Tibial nerve (tissue), 4 donors: ENCODE measurements at regions not wholly inside any gene's neighbourhood (a gene's known extent, or its start where the extent isn't known, plus 50 kb on each side); places are given as distances from the start of the nearest gene placed in this dataset.

Experiments
- DNase-seq, 2 donors: peaks; one replicate each; pipeline ENCODE4 v3.0.0-alpha.2; 2019; ENCODE audit warnings: low spot score in 2 of 2
- H3K27ac ChIP-seq, 4 donors: fragments of 200-600 bp; sonication (generic) in 3 of 4; one replicate each; pipeline ENCODE4 v1.5.1; 2017 to 2019; ENCODE audit warnings: mild to moderate bottlenecking in 1 of 4
- H3K27me3 ChIP-seq, 2 donors: fragments of 200-600 bp; sonication (generic) in 1 of 2; one replicate each; pipeline versions ENCODE4 v1.5.1 to v1.6.0; 2017 to 2019
- H3K36me3 ChIP-seq, 3 donors: fragments of 200-600 bp; sonication (generic); one replicate each; pipeline ENCODE4 v1.5.1; 2018 to 2019
- H3K4me1 ChIP-seq, 4 donors: fragments of 200-600 bp; sonication (generic) in 3 of 4; one replicate each; pipeline ENCODE4 v1.5.1; 2017 to 2019
- H3K4me3 ChIP-seq, 4 donors: fragments of 200-600 bp; sonication (generic) in 3 of 4; one replicate each; pipeline ENCODE4 v1.5.1; 2017 to 2019; ENCODE audit warnings: mild to moderate bottlenecking in 1 of 4, moderate library complexity in 1 of 4
- H3K9me3 ChIP-seq, 4 donors: fragments of 200-600 bp; sonication (generic) in 3 of 4; one replicate each; pipeline ENCODE4 v1.5.1; 2017 to 2019
- EP300 ChIP-seq, 2 donors: sonication (generic); formaldehyde crosslinking; IDR thresholded peaks; one replicate each; pipeline ENCODE4 v1.6.1; 2017; ENCODE audit warnings: antibody characterized with exemption in 2 of 2, mild to moderate bottlenecking in 1 of 2
- POLR2A ChIP-seq, 2 donors: fragments of 450-650 bp; IDR thresholded peaks; one replicate each; pipeline ENCODE4 v1.6.1; 2017; ENCODE audit warnings: antibody characterized with exemption in 2 of 2, mild to moderate bottlenecking in 2 of 2, moderate library complexity in 2 of 2
- WGBS, 2 donors: methylation state at CpG; one replicate each; pipeline ENCODE4 v1.1.5; 2018; 5-methylcytosine and 5-hydroxymethylcytosine counted together
- TF ChIP-seq, protein P1 (sequence below), 5 experiments: fragments of 200-600 bp in 3 of 5; fragments of 450-650 bp in 2 of 5; sonication (generic) in 3 of 5; IDR thresholded peaks; one replicate each; pipeline ENCODE4 v1.5.1; 2016 to 2019; ENCODE audit warnings: antibody characterized with exemption in 5 of 5, mild to moderate bottlenecking in 3 of 5, moderate library complexity in 2 of 5

DNA sequence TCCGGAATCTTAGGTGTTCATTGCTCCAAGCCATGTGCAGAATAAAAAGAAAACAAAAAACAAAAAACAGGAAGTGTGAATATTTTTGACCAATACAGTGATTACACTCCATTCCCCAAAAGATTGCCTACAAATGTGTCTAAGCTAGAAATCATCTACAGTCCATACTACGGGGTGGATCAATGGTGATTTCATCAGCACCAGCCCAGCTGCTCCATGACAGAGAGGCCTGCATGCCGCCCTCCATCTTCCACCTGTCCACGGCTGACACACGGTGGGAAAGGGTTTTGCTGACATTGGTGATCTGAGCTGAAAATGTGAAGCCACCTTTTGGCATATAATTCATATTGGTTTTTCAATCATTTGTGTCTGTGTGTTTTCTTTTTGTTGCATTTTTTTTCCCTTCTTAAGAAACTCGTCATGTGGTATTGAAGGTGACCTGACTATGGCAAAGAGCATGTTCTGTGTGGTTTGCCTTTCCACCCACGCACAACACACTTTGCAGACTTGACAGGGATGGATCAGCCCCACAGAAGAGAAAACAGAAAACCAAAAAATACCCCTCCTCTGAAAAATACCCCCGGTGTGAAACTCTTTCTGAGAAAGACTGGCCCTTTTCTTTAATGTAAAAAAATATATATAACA lies 533.1 kb downstream of the RNF144A start:
- Histone ChIP-seq H3K36me3 (no peaks in the 10 kb centered on the region), H3K9me3 (no peaks in the 10 kb centered on the region), H3K4me3 (no peak overlapping the region), H3K4me1 (no peaks in the 10 kb centered on the region), H3K27me3 (no peaks in the 10 kb centered on the region), H3K27ac (no peak overlapping the region)
- TF ChIP-seq EP300 (IDR thresholded peaks at IDR 0.05): no peak
- TF ChIP-seq, protein P1, sequence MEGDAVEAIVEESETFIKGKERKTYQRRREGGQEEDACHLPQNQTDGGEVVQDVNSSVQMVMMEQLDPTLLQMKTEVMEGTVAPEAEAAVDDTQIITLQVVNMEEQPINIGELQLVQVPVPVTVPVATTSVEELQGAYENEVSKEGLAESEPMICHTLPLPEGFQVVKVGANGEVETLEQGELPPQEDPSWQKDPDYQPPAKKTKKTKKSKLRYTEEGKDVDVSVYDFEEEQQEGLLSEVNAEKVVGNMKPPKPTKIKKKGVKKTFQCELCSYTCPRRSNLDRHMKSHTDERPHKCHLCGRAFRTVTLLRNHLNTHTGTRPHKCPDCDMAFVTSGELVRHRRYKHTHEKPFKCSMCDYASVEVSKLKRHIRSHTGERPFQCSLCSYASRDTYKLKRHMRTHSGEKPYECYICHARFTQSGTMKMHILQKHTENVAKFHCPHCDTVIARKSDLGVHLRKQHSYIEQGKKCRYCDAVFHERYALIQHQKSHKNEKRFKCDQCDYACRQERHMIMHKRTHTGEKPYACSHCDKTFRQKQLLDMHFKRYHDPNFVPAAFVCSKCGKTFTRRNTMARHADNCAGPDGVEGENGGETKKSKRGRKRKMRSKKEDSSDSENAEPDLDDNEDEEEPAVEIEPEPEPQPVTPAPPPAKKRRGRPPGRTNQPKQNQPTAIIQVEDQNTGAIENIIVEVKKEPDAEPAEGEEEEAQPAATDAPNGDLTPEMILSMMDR (IDR thresholded peaks at IDR 0.05): no peak
- TF ChIP-seq POLR2A (IDR thresholded peaks at IDR 0.05): no peak
- DNase-seq: no peak
- 77 to 79% methylated on average over 8 of the region's 8 CpGs for WGBS, 2 donors

DNA sequence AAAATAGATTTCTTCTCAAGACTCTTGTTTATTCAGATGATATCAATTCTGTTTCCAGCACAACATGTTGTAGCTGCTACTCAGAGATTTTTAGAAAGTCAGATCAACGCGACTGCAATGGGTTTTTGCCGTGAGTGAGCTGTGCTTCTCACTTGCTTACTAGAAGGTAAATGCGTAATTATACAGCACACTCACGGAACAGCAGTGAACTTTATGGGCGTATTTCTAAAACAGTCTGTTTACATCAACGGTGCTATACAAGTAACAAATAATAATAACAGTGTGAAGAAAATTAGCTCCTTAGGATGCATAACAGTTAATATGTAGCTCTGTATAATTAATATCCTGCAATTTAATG lies 533.6 kb downstream of the RNF144A start:
- TF ChIP-seq EP300 (IDR thresholded peaks at IDR 0.05) (no peak), POLR2A (IDR thresholded peaks at IDR 0.05) (no peak)
- TF ChIP-seq, protein P1 (IDR thresholded peaks at IDR 0.05): no peak
- no peaks in the 10 kb centered on the region for H3K36me3 ChIP-seq
- 62 to 72% methylated on average over 7 of the region's 7 CpGs for WGBS, 2 donors

GRCh38 chr2:7452110-7452876 lies 535.1 kb downstream of the RNF144A start:
- Histone ChIP-seq H3K27me3 (peaks cover 0 to 2% of the 10 kb centered on the region in 2 donors), H3K36me3 (no peaks in the 10 kb centered on the region), H3K4me1 (no peaks in the 10 kb centered on the region), H3K4me3 (no peak overlapping the region), H3K27ac (no peak overlapping the region), H3K9me3 (no peaks in the 10 kb centered on the region)
- no peak for TF ChIP-seq EP300 (IDR thresholded peaks at IDR 0.05)
- TF ChIP-seq POLR2A (IDR thresholded peaks at IDR 0.05): no peak
- TF ChIP-seq, protein P1 (IDR thresholded peaks at IDR 0.05): no peak
- 79% methylated on average over 12 of the region's 12 CpGs for WGBS, 2 donors
- no peak for DNase-seq

More for the DNA sequence above, 533.6 kb downstream of the RNF144A start:
- H3K27ac ChIP-seq: no peak overlapping the region
- no peaks in the 10 kb centered on the region for H3K4me1 ChIP-seq
- peaks cover 0 to 2% of the 10 kb centered on the region in 2 donors for H3K27me3 ChIP-seq
- DNase-seq: no peak
- H3K9me3 ChIP-seq: no peaks in the 10 kb centered on the region
- H3K4me3 ChIP-seq: no peak overlapping the region

GRCh38 chr2:7454592-7454991 lies 537.4 kb downstream of the RNF144A start:
- 80 to 95% methylated on average over 3 to 4 of the region's 4 CpGs for WGBS, 2 donors

More at GRCh38 chr2:7454592-7454991, 537.4 kb downstream of the RNF144A start:
- Histone ChIP-seq H3K4me3 (no peak overlapping the region), H3K27ac (no peak overlapping the region), H3K36me3 (no peaks in the 10 kb centered on the region), H3K27me3 (peaks cover 0 to 2% of the 10 kb centered on the region in 2 donors), H3K4me1 (no peaks in the 10 kb centered on the region), H3K9me3 (no peaks in the 10 kb centered on the region)
- TF ChIP-seq, protein P1 (IDR thresholded peaks at IDR 0.05): no peak
- TF ChIP-seq EP300 (IDR thresholded peaks at IDR 0.05) (no peak), POLR2A (IDR thresholded peaks at IDR 0.05) (no peak)
- no peak for DNase-seq
